ENCODE measurements at regions not wholly inside any gene's neighbourhood (a gene's known extent, or its start where the extent isn't known, plus 50 kb on each side); places are given as distances from the start of the nearest gene placed in this dataset.

DNA sequence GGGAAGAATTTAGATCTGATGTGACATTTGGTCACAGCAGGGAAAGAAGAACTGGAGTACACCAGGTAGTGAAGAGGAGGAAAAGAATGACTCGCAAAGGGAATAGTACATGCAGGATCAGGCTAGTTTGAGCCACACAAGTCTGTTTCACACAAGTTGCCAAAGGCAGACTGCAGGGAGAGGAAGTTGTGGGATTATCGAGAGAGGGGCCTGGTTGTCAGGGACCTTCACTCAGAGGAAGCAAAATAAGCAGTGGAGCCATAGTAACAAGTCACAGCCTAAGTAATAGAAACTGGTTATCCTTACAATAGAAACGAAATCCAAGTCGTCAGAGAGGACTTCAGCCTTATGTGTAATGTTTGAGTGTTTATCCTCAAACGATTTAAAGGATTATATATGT lies 316.7 kb upstream of the HTR2C start:
- H3K4me3 ChIP-seq (ENCODE audit: low read length), result no peak overlapping the region
- no peaks in the 10 kb centered on the region for H3K9me2 ChIP-seq (ENCODE audit: insufficient read depth, low read length)
- H3K27ac ChIP-seq (ENCODE audit: low read length), result no peak overlapping the region
- H4K20me1 ChIP-seq (ENCODE audit: insufficient read depth), result no peaks in the 10 kb centered on the region
- no peak overlapping the region for H2AFZ ChIP-seq (ENCODE audit: low read depth, low read length)
- H3K9me3 ChIP-seq (ENCODE audit: low read length), result no peaks in the 10 kb centered on the region
- H3K9ac ChIP-seq (ENCODE audit: low read length), result no peak overlapping the region
- H3K27me3 ChIP-seq (ENCODE audit: insufficient read depth, low read depth, low read length), result no peaks in the 10 kb centered on the region
- H3K4me2 ChIP-seq (ENCODE audit: low read length), result no peak overlapping the region
- no peaks in the 10 kb centered on the region for H3F3A ChIP-seq (ENCODE audit: insufficient read depth, low read length, poor library complexity, severe bottlenecking)
- H3K36me3 ChIP-seq (ENCODE audit: insufficient read depth, low read length), result no peaks in the 10 kb centered on the region
- H3K79me2 ChIP-seq (replicated peaks; ENCODE audit: insufficient read depth, low read length), result no peaks in the 10 kb centered on the region
- TF ChIP-seq POLR2AphosphoS5 (IDR thresholded peaks at IDR 0.05) (no peak), REST (IDR thresholded peaks at IDR 0.05; ENCODE audit: borderline replicate concordance) (no peak), EZH2 (IDR thresholded peaks at IDR 0.05; ENCODE audit: borderline replicate concordance, insufficient read depth, low read length, poor library complexity, severe bottlenecking) (no peak), MXI1 (conservative IDR thresholded peaks at IDR 0.05; ENCODE audit: poor library complexity, severe bottlenecking) (no peak), TAF1 (IDR thresholded peaks at IDR 0.05; ENCODE audit: low read depth) (no peak), SMC3 (conservative IDR thresholded peaks at IDR 0.05; ENCODE audit: poor library complexity) (no peak), EP300 (conservative IDR thresholded peaks at IDR 0.05; ENCODE audit: poor library complexity, severe bottlenecking) (no peak)
- TF ChIP-seq, protein P1, sequence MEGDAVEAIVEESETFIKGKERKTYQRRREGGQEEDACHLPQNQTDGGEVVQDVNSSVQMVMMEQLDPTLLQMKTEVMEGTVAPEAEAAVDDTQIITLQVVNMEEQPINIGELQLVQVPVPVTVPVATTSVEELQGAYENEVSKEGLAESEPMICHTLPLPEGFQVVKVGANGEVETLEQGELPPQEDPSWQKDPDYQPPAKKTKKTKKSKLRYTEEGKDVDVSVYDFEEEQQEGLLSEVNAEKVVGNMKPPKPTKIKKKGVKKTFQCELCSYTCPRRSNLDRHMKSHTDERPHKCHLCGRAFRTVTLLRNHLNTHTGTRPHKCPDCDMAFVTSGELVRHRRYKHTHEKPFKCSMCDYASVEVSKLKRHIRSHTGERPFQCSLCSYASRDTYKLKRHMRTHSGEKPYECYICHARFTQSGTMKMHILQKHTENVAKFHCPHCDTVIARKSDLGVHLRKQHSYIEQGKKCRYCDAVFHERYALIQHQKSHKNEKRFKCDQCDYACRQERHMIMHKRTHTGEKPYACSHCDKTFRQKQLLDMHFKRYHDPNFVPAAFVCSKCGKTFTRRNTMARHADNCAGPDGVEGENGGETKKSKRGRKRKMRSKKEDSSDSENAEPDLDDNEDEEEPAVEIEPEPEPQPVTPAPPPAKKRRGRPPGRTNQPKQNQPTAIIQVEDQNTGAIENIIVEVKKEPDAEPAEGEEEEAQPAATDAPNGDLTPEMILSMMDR (IDR thresholded peaks at IDR 0.05; ENCODE audit: poor library complexity, severe bottlenecking), result no peak

GRCh38 chrX:114252186-114252585 lies 331.7 kb upstream of the HTR2C start:
- Histone ChIP-seq H3F3A (ENCODE audit: insufficient read depth, low read length, poor library complexity, severe bottlenecking) (no peaks in the 10 kb centered on the region), H2AFZ (ENCODE audit: low read depth, low read length) (no peak overlapping the region), H3K27me3 (ENCODE audit: insufficient read depth, low read depth, low read length) (no peaks in the 10 kb centered on the region), H3K9me2 (ENCODE audit: insufficient read depth, low read length) (no peaks in the 10 kb centered on the region), H3K36me3 (ENCODE audit: insufficient read depth, low read length) (no peaks in the 10 kb centered on the region), H3K4me3 (ENCODE audit: low read length) (no peak overlapping the region), H3K79me2 (replicated peaks; ENCODE audit: insufficient read depth, low read length) (no peaks in the 10 kb centered on the region), H3K9me3 (ENCODE audit: low read length) (no peaks in the 10 kb centered on the region), H3K4me2 (ENCODE audit: low read length) (no peak overlapping the region), H3K27ac (ENCODE audit: low read length) (no peak overlapping the region), H4K20me1 (ENCODE audit: insufficient read depth) (no peaks in the 10 kb centered on the region), H3K9ac (ENCODE audit: low read length) (no peak overlapping the region)
- TF ChIP-seq REST (IDR thresholded peaks at IDR 0.05; ENCODE audit: borderline replicate concordance) (no peak), SMC3 (conservative IDR thresholded peaks at IDR 0.05; ENCODE audit: poor library complexity) (no peak), TAF1 (IDR thresholded peaks at IDR 0.05; ENCODE audit: low read depth) (no peak), EZH2 (IDR thresholded peaks at IDR 0.05; ENCODE audit: borderline replicate concordance, insufficient read depth, low read length, poor library complexity, severe bottlenecking) (no peak), RAD21 (conservative IDR thresholded peaks at IDR 0.05) (no peak), EP300 (conservative IDR thresholded peaks at IDR 0.05; ENCODE audit: poor library complexity, severe bottlenecking) (no peak)
- TF ChIP-seq, protein P1 (IDR thresholded peaks at IDR 0.05; ENCODE audit: poor library complexity, severe bottlenecking), result no peak
